ENCODE measurements at regions not wholly inside any gene's neighbourhood (a gene's known extent, or its start where the extent isn't known, plus 50 kb on each side); places are given as distances from the start of the nearest gene placed in this dataset.

DNA sequence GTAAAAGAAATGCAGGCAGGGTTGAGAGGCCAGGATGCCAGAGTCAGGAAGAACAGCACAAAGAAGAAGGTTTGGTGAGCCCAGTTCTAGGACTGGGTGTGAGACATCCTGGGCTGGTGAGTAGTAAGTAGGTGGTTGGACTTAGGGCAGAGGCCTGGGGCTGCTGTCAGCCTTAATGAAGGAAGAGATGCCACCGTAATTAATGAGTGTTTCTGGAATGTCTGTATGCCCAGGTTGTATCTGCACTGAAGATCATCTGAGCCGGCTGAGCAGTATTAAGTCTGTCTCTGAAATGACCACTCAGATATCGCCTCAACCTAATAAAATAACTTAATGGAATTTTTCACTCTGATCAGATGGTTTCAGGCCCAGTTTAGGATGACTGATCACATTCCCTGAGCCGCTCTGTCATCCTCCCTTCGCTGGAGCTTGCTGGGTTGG lies 532.9 kb upstream of the IL12A start:
- no peak overlapping the region for H3K4me3 ChIP-seq (ENCODE audit: low read length)
- DNase-seq (ENCODE audit: low read depth) = no peak
- TF ChIP-seq, protein P1, sequence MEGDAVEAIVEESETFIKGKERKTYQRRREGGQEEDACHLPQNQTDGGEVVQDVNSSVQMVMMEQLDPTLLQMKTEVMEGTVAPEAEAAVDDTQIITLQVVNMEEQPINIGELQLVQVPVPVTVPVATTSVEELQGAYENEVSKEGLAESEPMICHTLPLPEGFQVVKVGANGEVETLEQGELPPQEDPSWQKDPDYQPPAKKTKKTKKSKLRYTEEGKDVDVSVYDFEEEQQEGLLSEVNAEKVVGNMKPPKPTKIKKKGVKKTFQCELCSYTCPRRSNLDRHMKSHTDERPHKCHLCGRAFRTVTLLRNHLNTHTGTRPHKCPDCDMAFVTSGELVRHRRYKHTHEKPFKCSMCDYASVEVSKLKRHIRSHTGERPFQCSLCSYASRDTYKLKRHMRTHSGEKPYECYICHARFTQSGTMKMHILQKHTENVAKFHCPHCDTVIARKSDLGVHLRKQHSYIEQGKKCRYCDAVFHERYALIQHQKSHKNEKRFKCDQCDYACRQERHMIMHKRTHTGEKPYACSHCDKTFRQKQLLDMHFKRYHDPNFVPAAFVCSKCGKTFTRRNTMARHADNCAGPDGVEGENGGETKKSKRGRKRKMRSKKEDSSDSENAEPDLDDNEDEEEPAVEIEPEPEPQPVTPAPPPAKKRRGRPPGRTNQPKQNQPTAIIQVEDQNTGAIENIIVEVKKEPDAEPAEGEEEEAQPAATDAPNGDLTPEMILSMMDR (conservative IDR thresholded peaks at IDR 0.05; ENCODE audit: low read depth, low read length) = no peak

DNA sequence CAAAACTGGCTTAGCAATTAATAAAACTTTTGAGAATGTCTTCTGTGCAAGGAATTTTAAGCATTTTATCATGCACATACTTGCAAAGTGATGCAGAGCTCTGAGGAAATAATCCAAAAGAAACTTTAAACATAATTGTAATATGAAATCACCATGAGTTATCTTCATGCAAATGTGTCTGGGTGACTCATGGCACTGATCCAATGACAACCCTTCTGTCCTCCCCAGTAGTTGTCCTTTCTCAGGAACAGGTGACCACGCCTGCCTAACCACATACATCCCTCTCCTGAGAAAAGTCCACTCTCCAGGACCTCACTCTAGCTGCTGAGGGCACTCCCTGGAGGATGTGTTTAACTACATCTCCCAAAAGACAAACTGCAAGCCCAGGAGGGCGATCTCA lies 530.6 kb upstream of the IL12A start:
- DNase-seq (ENCODE audit: low read depth) = peak; percentile 87
- no peak overlapping the region for H3K4me3 ChIP-seq (ENCODE audit: low read length)
- TF ChIP-seq, protein P1 (conservative IDR thresholded peaks at IDR 0.05; ENCODE audit: low read depth, low read length) = no peak

DNA sequence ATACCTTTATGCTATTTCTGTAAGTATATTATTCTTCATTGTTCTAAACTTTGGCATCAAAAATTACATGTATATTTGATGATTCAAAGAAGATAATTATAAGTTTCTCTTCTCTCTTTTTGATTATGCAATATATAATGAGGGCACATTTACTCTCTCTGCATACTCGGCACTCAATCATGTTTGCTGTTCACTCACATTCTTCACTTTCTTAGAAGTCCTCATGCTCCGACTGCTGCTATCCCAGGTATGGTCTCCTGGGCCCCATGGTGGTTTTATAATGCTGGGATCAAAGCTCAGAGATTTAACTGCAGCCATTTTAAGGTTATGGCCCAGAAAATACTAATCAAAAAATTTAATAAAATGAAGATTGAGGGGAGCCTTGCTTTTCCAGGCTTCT lies 529.7 kb upstream of the IL12A start:
- DNase-seq (ENCODE audit: low read depth) = no peak
- no peak overlapping the region for H3K4me3 ChIP-seq (ENCODE audit: low read length)
- TF ChIP-seq, protein P1 (conservative IDR thresholded peaks at IDR 0.05; ENCODE audit: low read depth, low read length) = no peak

DNA sequence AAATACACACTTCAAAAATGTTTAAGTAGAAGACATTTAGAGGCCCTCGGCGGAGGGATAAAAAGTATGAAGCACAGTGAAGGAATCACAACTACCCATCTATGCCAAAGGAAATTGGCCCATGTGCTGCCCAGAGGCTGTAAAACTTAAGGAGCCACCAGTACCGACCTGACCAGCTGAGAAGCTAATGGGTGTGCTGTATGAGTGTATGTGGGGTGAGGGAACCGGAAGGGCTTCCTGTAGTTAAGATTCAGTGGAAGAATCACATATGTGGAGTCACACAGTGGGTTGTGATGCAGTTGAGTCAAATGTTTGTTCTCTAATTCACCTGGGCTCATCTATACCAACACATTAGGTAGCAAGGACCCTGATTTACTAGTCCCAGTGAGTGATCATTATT lies 516.0 kb upstream of the IL12A start:
- TF ChIP-seq, protein P1 (conservative IDR thresholded peaks at IDR 0.05; ENCODE audit: low read depth, low read length) = no peak
- no peak overlapping the region for H3K4me3 ChIP-seq (ENCODE audit: low read length)
- DNase-seq (ENCODE audit: low read depth) = no peak

DNA sequence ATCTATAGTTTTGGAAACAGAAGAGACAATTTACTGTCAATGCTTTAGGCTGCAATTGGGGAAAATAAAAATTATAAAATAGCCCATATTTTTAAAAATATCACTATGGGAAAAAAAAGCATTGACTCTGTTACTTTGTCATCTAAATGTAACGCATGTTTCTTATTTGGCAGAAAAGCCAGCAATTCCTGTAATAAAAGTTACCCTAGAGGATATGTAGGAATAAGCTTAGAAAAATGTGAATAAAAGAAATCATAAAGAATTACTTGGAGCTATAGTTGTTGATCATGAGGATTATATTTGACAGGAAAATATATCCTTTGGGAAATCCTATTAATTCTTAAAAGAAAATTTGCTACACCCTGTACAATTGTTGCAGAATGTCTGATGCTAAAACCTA lies 515.4 kb upstream of the IL12A start:
- no peak for DNase-seq (ENCODE audit: low read depth)
- TF ChIP-seq, protein P1 (conservative IDR thresholded peaks at IDR 0.05; ENCODE audit: low read depth, low read length) = no peak
- no peak overlapping the region for H3K4me3 ChIP-seq (ENCODE audit: low read length)

DNA sequence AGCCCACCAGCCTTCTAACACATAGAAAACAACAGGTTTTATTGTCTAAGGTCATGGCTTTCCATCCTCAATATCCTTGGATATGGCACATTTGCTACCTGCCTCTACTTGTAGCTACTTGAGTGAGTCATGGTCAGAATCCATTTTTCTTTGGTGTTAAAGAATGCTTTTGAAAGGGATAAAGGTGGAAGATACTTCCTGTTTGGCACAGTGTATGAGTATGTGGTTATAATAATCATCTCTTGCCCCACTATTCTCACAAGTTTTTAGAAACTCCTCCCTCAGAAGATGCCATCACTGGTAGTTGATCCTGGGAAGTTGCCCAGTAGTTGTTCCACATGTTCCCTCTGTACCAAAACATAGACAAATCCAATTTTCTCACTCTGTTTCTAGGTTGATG lies 508.6 kb upstream of the IL12A start:
- H3K4me3 ChIP-seq (ENCODE audit: low read length) = no peak overlapping the region
- TF ChIP-seq, protein P1 (conservative IDR thresholded peaks at IDR 0.05; ENCODE audit: low read depth, low read length) = no peak
- no peak for DNase-seq (ENCODE audit: low read depth)

DNA sequence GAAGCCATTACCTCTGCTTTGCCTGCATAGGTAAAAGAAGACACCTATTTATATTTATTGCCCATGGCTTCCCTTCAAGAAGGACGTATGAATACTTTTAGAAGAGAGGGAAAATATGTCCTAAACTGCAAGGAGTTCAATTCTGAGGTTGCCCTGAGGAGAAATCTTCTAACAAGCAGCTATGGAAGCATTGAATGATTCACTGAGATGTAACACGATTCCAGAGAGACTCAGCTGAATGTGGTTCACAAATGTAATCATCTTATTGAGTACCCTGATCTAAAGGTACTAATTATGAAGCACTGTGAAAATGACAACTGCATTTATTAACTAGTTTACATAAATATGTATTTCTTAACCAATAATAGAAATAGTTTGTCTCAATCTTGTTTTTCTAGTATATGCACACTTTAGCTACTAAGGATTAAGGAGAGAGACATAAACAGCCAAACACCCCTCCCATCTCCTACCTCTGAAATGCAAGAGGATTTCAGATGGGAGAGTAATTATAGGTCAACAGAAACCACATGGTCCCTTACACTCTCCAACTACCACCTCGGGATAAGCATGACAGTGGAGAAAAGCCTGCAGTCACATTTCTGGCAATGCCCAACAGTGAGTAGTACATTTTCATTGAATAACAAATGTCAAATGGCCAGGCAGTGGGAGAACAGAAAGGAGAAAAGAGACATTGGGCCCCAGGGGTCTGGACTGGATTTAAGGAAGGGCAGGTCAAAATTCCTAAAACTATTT lies 506.2 kb upstream of the IL12A start:
- DNase-seq (ENCODE audit: low read depth) = no peak
- TF ChIP-seq, protein P1 (conservative IDR thresholded peaks at IDR 0.05; ENCODE audit: low read depth, low read length) = no peak
- no peak overlapping the region for H3K4me3 ChIP-seq (ENCODE audit: low read length)
